Liver (tissue), 8 donors: ENCODE measurements at regions not wholly inside any gene's neighbourhood (a gene's known extent, or its start where the extent isn't known, plus 50 kb on each side); places are given as distances from the start of the nearest gene placed in this dataset.

Experiments used
- DNase-seq: peaks from one replicate; pipeline ENCODE4 v3.0.0-alpha.2; 2017; ENCODE audit warnings: low spot score
- H3K27ac ChIP-seq, 2 donors: one replicate each; pipeline ENCODE4 v1.7.0; 2013; ENCODE audit warnings: inconsistent platforms in 2 of 2, low read length in 2 of 2, control low read depth in 1 of 2, low read depth in 1 of 2, mild to moderate bottlenecking in 1 of 2
- H3K27me3 ChIP-seq, 4 donors: one replicate each; pipeline versions ENCODE4 v1.6.1 to v1.7.0; 2013; ENCODE audit warnings: low read length in 3 of 4, inconsistent platforms in 1 of 4, mild to moderate bottlenecking in 1 of 4, moderate library complexity in 1 of 4; ENCODE audit not compliant: control insufficient read depth in 4 of 4, insufficient read depth in 4 of 4
- H3K36me3 ChIP-seq, 4 donors: one replicate each; pipeline versions ENCODE4 v1.6.1 to v1.7.0; 2013; ENCODE audit warnings: low read length in 3 of 4, mild to moderate bottlenecking in 3 of 4, low read depth in 1 of 4, moderate library complexity in 1 of 4; ENCODE audit not compliant: control insufficient read depth in 4 of 4, insufficient read depth in 3 of 4
- H3K4me1 ChIP-seq, 4 donors: one replicate each; pipeline versions ENCODE4 v1.6.1 to v1.7.0; 2013; ENCODE audit warnings: low read length in 3 of 4, mild to moderate bottlenecking in 3 of 4, moderate library complexity in 1 of 4; ENCODE audit not compliant: control insufficient read depth in 4 of 4, insufficient read depth in 4 of 4
- H3K4me3 ChIP-seq, 3 donors: one replicate each; pipeline versions ENCODE4 v1.6.1 to v1.7.0; 2013; ENCODE audit warnings: low read length in 3 of 3, control low read depth in 1 of 3, low read depth in 1 of 3, mild to moderate bottlenecking in 1 of 3
- H3K9ac ChIP-seq, 2 donors: one replicate each; pipeline ENCODE4 v1.7.0; 2013; ENCODE audit warnings: low read length in 2 of 2, mild to moderate bottlenecking in 2 of 2, moderate library complexity in 2 of 2, control low read depth in 1 of 2, low read depth in 1 of 2
- H3K9me3 ChIP-seq, 4 donors: one replicate each; pipeline versions ENCODE4 v1.6.1 to v1.7.0; 2013; ENCODE audit warnings: low read length in 3 of 4; ENCODE audit not compliant: control insufficient read depth in 4 of 4
- EGR1 ChIP-seq, 2 donors: IDR thresholded peaks; 2 replicates each; pipeline ENCODE4 v1.6.1; 2016 to 2018; ENCODE audit warnings: antibody characterized with exemption in 2 of 2, low read depth in 2 of 2
- FOXA1 ChIP-seq: IDR thresholded peaks from 2 replicates; pipeline ENCODE4 v1.6.1; 2016; ENCODE audit warnings: antibody characterized with exemption
- FOXA2 ChIP-seq: IDR thresholded peaks from 2 replicates; pipeline ENCODE4 v1.6.1; 2016; ENCODE audit warnings: antibody characterized with exemption
- GABPA ChIP-seq, 2 donors: IDR thresholded peaks in 1 of 2; conservative IDR thresholded peaks in 1 of 2; 2 replicates each; pipeline ENCODE4 v1.6.1; 2016; ENCODE audit warnings: antibody characterized with exemption in 2 of 2, mild to moderate bottlenecking in 1 of 2, moderate library complexity in 1 of 2
- HNF4A ChIP-seq, 2 donors: conservative IDR thresholded peaks; 2 replicates each; pipeline ENCODE4 v1.6.1; 2016; ENCODE audit warnings: antibody characterized with exemption in 2 of 2, mild to moderate bottlenecking in 2 of 2
- HNF4G ChIP-seq: IDR thresholded peaks from 2 replicates; pipeline ENCODE4 v1.6.1; 2016; ENCODE audit warnings: antibody characterized with exemption
- JUND ChIP-seq, 2 donors: IDR thresholded peaks; 2 replicates each; pipeline ENCODE4 v1.6.1; 2016; ENCODE audit warnings: antibody characterized with exemption in 2 of 2
- NR2F2 ChIP-seq: IDR thresholded peaks from 2 replicates; pipeline ENCODE4 v1.6.1; 2016; ENCODE audit warnings: antibody characterized with exemption
- RAD21 ChIP-seq, 2 donors: IDR thresholded peaks; 2 replicates each; pipeline ENCODE4 v1.6.1; 2016; ENCODE audit warnings: antibody characterized with exemption in 2 of 2, mild to moderate bottlenecking in 2 of 2
- RXRA ChIP-seq, 2 donors: IDR thresholded peaks; 2 replicates each; pipeline ENCODE4 v1.6.1; 2017 to 2018; ENCODE audit warnings: antibody characterized with exemption in 2 of 2, mild to moderate bottlenecking in 1 of 2
- SP1 ChIP-seq: IDR thresholded peaks from 2 replicates; pipeline ENCODE4 v1.6.1; 2018; ENCODE audit warnings: antibody characterized with exemption, mild to moderate bottlenecking
- TAF1 ChIP-seq: conservative IDR thresholded peaks from 2 replicates; pipeline ENCODE4 v1.6.1; 2016; ENCODE audit warnings: antibody characterized with exemption, mild to moderate bottlenecking
- YY1 ChIP-seq: IDR thresholded peaks from 2 replicates; pipeline ENCODE4 v1.6.1; 2016; ENCODE audit warnings: antibody characterized with exemption, mild to moderate bottlenecking
- WGBS: extraction: QIAGEN DNeasy Blood & Tissue Kit; methylation state at CpG from one replicate; pipeline ENCODE4 v1.1.7; 2013; 5-methylcytosine and 5-hydroxymethylcytosine counted together
- TF ChIP-seq, protein P1 (sequence below): fragments of 150-350 bp; IDR thresholded peaks from 2 replicates; pipeline ENCODE4 v1.5.1; 2017; ENCODE audit warnings: improper control_type of control experiment, low read depth, low read length; ENCODE audit not compliant: missing input control
- TF ChIP-seq, protein P2 (sequence below): IDR thresholded peaks from 2 replicates; pipeline ENCODE4 v1.6.1; 2016; ENCODE audit warnings: antibody characterized with exemption
- TF ChIP-seq, protein P3 (sequence below): IDR thresholded peaks from 2 replicates; pipeline ENCODE4 v1.6.1; 2016; ENCODE audit warnings: antibody characterized with exemption
- TF ChIP-seq, protein P4 (sequence below): IDR thresholded peaks from 2 replicates; pipeline ENCODE4 v1.6.1; 2016; ENCODE audit warnings: antibody characterized with exemption, mild to moderate bottlenecking
- TF ChIP-seq, protein P5 (sequence below): IDR thresholded peaks from 2 replicates; pipeline ENCODE4 v1.6.1; 2016; ENCODE audit warnings: antibody characterized with exemption
- donor health status: healthy.
- donor health status: healthy.
- donor health status: healthy.
- donor health status: healthy.
- donor health status: healthy.

DNA sequence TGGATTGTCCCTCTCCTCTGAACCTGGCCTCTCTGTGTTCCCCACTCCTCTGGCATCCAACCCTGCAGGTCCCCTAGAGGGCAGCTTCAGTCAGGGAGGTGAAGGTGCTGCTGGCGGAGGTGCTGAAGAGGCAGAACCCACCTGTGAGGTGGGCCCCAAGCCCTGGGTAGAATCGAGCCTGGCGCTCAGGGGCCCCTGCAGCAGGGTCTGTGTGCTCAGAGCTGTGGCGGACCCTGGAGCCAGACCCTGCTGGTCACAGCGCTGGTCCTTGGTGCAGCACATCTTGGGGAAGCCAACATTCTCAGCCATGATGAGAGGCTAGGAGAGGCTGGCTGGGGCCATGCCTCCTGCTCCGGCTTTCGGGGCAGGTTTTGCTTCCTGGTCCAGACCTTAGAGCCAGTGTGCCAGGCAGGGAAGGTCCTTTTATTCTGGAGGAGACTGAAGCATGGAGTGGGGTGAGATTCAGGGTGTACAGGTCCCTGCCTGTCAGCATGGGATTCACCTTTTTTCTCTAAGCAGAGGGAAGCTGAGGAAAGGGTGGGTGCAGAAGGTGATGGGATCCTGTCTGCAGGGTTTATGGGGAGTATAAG, 54.7 kb upstream of the TAMM41 start:
- no peak overlapping the region for H3K9ac ChIP-seq
- peaks cover 2 to 8% (median 3%) of the 10 kb centered on the region in 4 donors for H3K9me3 ChIP-seq
- TF ChIP-seq EGR1 (IDR thresholded peaks at IDR 0.05; ENCODE audit: low read depth in 2 of 2), result no peak
- TF ChIP-seq TAF1, result no peak
- no peak for TF ChIP-seq RXRA (IDR thresholded peaks at IDR 0.05)
- TF ChIP-seq, protein P1, sequence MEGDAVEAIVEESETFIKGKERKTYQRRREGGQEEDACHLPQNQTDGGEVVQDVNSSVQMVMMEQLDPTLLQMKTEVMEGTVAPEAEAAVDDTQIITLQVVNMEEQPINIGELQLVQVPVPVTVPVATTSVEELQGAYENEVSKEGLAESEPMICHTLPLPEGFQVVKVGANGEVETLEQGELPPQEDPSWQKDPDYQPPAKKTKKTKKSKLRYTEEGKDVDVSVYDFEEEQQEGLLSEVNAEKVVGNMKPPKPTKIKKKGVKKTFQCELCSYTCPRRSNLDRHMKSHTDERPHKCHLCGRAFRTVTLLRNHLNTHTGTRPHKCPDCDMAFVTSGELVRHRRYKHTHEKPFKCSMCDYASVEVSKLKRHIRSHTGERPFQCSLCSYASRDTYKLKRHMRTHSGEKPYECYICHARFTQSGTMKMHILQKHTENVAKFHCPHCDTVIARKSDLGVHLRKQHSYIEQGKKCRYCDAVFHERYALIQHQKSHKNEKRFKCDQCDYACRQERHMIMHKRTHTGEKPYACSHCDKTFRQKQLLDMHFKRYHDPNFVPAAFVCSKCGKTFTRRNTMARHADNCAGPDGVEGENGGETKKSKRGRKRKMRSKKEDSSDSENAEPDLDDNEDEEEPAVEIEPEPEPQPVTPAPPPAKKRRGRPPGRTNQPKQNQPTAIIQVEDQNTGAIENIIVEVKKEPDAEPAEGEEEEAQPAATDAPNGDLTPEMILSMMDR, result no peak
- TF ChIP-seq HNF4A (conservative IDR thresholded peaks at IDR 0.05), result no peak
- TF ChIP-seq YY1, result no peak
- TF ChIP-seq HNF4G, result no peak
- TF ChIP-seq, protein P2, sequence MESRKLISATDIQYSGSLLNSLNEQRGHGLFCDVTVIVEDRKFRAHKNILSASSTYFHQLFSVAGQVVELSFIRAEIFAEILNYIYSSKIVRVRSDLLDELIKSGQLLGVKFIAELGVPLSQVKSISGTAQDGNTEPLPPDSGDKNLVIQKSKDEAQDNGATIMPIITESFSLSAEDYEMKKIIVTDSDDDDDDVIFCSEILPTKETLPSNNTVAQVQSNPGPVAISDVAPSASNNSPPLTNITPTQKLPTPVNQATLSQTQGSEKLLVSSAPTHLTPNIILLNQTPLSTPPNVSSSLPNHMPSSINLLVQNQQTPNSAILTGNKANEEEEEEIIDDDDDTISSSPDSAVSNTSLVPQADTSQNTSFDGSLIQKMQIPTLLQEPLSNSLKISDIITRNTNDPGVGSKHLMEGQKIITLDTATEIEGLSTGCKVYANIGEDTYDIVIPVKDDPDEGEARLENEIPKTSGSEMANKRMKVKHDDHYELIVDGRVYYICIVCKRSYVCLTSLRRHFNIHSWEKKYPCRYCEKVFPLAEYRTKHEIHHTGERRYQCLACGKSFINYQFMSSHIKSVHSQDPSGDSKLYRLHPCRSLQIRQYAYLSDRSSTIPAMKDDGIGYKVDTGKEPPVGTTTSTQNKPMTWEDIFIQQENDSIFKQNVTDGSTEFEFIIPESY, result no peak
- TF ChIP-seq, protein P3, sequence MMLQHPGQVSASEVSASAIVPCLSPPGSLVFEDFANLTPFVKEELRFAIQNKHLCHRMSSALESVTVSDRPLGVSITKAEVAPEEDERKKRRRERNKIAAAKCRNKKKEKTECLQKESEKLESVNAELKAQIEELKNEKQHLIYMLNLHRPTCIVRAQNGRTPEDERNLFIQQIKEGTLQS, result no peak
- no peak for TF ChIP-seq RAD21 (IDR thresholded peaks at IDR 0.05)
- TF ChIP-seq, protein P4, sequence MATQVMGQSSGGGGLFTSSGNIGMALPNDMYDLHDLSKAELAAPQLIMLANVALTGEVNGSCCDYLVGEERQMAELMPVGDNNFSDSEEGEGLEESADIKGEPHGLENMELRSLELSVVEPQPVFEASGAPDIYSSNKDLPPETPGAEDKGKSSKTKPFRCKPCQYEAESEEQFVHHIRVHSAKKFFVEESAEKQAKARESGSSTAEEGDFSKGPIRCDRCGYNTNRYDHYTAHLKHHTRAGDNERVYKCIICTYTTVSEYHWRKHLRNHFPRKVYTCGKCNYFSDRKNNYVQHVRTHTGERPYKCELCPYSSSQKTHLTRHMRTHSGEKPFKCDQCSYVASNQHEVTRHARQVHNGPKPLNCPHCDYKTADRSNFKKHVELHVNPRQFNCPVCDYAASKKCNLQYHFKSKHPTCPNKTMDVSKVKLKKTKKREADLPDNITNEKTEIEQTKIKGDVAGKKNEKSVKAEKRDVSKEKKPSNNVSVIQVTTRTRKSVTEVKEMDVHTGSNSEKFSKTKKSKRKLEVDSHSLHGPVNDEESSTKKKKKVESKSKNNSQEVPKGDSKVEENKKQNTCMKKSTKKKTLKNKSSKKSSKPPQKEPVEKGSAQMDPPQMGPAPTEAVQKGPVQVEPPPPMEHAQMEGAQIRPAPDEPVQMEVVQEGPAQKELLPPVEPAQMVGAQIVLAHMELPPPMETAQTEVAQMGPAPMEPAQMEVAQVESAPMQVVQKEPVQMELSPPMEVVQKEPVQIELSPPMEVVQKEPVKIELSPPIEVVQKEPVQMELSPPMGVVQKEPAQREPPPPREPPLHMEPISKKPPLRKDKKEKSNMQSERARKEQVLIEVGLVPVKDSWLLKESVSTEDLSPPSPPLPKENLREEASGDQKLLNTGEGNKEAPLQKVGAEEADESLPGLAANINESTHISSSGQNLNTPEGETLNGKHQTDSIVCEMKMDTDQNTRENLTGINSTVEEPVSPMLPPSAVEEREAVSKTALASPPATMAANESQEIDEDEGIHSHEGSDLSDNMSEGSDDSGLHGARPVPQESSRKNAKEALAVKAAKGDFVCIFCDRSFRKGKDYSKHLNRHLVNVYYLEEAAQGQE, result no peak
- no peak for TF ChIP-seq JUND (IDR thresholded peaks at IDR 0.05)
- no peak for TF ChIP-seq NR2F2
- TF ChIP-seq, protein P5, sequence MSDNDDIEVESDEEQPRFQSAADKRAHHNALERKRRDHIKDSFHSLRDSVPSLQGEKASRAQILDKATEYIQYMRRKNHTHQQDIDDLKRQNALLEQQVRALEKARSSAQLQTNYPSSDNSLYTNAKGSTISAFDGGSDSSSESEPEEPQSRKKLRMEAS, result no peak
- TF ChIP-seq GABPA (IDR thresholded peaks at IDR 0.05 in 1 of 2, conservative IDR thresholded peaks at IDR 0.05 in 1 of 2), result no peak
- no peak for TF ChIP-seq FOXA2
- no peak for TF ChIP-seq SP1
- TF ChIP-seq FOXA1, result no peak
- WGBS, result 94% methylated on average over 7 of the region's 7 CpGs
- no peaks in the 10 kb centered on the region for H3K36me3 ChIP-seq
- no peak overlapping the region for H3K4me3 ChIP-seq
- no peaks in the 10 kb centered on the region for H3K27me3 ChIP-seq
- no peak for DNase-seq
- no peaks in the 10 kb centered on the region for H3K4me1 ChIP-seq
- no peak overlapping the region for H3K27ac ChIP-seq
